Suprapubic skin (tissue), 4 donors: ENCODE measurements at regions not wholly inside any gene's neighbourhood (a gene's known extent, or its start where the extent isn't known, plus 50 kb on each side); places are given as distances from the start of the nearest gene placed in this dataset.
"Not testable (repeated sequence)": the region's sequence is repeated elsewhere in the genome, so short reads cannot be mapped to it uniquely, and the experiment has no call there.

Source experiments
- DNase-seq, 2 donors: peaks; one replicate each; pipeline ENCODE4 v3.0.0-alpha.2; 2019; ENCODE audit warnings: low spot score in 2 of 2
- H3K27ac ChIP-seq: fragments of 200-600 bp; sonication (generic); one replicate; pipeline ENCODE4 v1.5.1; 2019
- H3K27me3 ChIP-seq: fragments of 200-600 bp; sonication (generic); one replicate; pipeline ENCODE4 v1.5.1; 2019
- H3K36me3 ChIP-seq: fragments of 200-600 bp; sonication (generic); one replicate; pipeline ENCODE4 v1.5.1; 2019
- H3K4me1 ChIP-seq: fragments of 200-600 bp; sonication (generic); one replicate; pipeline ENCODE4 v1.5.1; 2019
- H3K4me3 ChIP-seq: fragments of 200-600 bp; sonication (generic); one replicate; pipeline ENCODE4 v1.5.1; 2019; ENCODE audit warnings: mild to moderate bottlenecking
- H3K9me3 ChIP-seq: fragments of 200-600 bp; sonication (generic); one replicate; pipeline ENCODE4 v1.5.1; 2019
- CTCF ChIP-seq, 2 donors: fragments of 200-600 bp in 1 of 2; fragments of 450-650 bp in 1 of 2; sonication (generic) in 1 of 2; IDR thresholded peaks; one replicate each; pipeline ENCODE4 v1.5.1; 2016 to 2019; ENCODE audit warnings: antibody characterized with exemption in 2 of 2, mild to moderate bottlenecking in 1 of 2, moderate library complexity in 1 of 2
- EP300 ChIP-seq: sonication (generic); formaldehyde crosslinking; IDR thresholded peaks from one replicate; pipeline ENCODE4 v1.6.1; 2017; ENCODE audit warnings: antibody characterized with exemption
- POLR2A ChIP-seq, 2 donors: fragments of 450-650 bp; IDR thresholded peaks; one replicate each; pipeline ENCODE4 v1.6.1; 2017; ENCODE audit warnings: antibody characterized with exemption in 2 of 2, mild to moderate bottlenecking in 2 of 2, moderate library complexity in 2 of 2
- POLR2AphosphoS5 ChIP-seq, 3 donors: sonication (generic); formaldehyde crosslinking; IDR thresholded peaks; one replicate each; pipeline ENCODE4 v1.6.1; 2017; ENCODE audit warnings: antibody characterized with exemption in 3 of 3
- WGBS: methylation state at CpG from one replicate; pipeline ENCODE4 v1.1.5; 2018; 5-methylcytosine and 5-hydroxymethylcytosine counted together

GRCh38 chr6:91895599-91896285 is 1308.9 kb upstream of the MAP3K7 start:
- Histone ChIP-seq H3K36me3 (no peaks in the 10 kb centered on the region), H3K27me3 (no peaks in the 10 kb centered on the region), H3K27ac (no peak overlapping the region), H3K4me1 (no peaks in the 10 kb centered on the region), H3K9me3 (peaks cover 13% of the 10 kb centered on the region), H3K4me3 (no peak overlapping the region)
- TF ChIP-seq POLR2AphosphoS5 (IDR thresholded peaks at IDR 0.05) (no peak), POLR2A (IDR thresholded peaks at IDR 0.05) (no peak), EP300 (no peak), CTCF (IDR thresholded peaks at IDR 0.05) (no peak)
- 63% methylated on average over 6 of the region's 6 CpGs for WGBS
- DNase-seq = no peak

GRCh38 chr6:91886183-91886795 is 1299.4 kb upstream of the MAP3K7 start:
- Histone ChIP-seq H3K27ac (no peak overlapping the region), H3K4me3 (no peak overlapping the region), H3K4me1 (no peaks in the 10 kb centered on the region), H3K27me3 (no peaks in the 10 kb centered on the region), H3K9me3 (peaks cover 13% of the 10 kb centered on the region), H3K36me3 (no peaks in the 10 kb centered on the region)
- no peak for DNase-seq
- no peak for TF ChIP-seq CTCF (IDR thresholded peaks at IDR 0.05)
- TF ChIP-seq EP300 = no peak
- no peak for TF ChIP-seq POLR2A (IDR thresholded peaks at IDR 0.05)
- no peak for TF ChIP-seq POLR2AphosphoS5 (IDR thresholded peaks at IDR 0.05)
- 79% methylated on average over 2 of the region's 2 CpGs for WGBS

- 92% methylated on average over 8 of the region's 16 CpGs for WGBS
- peaks cover 12% of the 10 kb centered on the region for H3K9me3 ChIP-seq
- not testable (repeated sequence) for H3K36me3 ChIP-seq, H3K27me3 ChIP-seq, DNase-seq, H3K27ac ChIP-seq, H3K4me1 ChIP-seq, H3K4me3 ChIP-seq
Observed at GRCh38 chr6:91881791-91882190, 1294.9 kb upstream of the MAP3K7 start.

- no peaks in the 10 kb centered on the region for H3K9me3 ChIP-seq
- H3K36me3 ChIP-seq = no peaks in the 10 kb centered on the region
- WGBS = 48% methylated on average over 6 of the region's 6 CpGs
Observed at GRCh38 chr6:91879386-91879995, 1292.6 kb upstream of the MAP3K7 start.

GRCh38 chr6:91877994-91878393 is 1291.1 kb upstream of the MAP3K7 start:
- H3K9me3 ChIP-seq = no peaks in the 10 kb centered on the region
- DNase-seq = no peak
- H3K27me3 ChIP-seq = no peaks in the 10 kb centered on the region
- H3K27ac ChIP-seq = no peak overlapping the region
- WGBS = 84% methylated on average over 1 of the region's 1 CpG
- H3K4me3 ChIP-seq = no peak overlapping the region
- TF ChIP-seq EP300 (no peak), CTCF (IDR thresholded peaks at IDR 0.05) (no peak), POLR2AphosphoS5 (IDR thresholded peaks at IDR 0.05) (no peak), POLR2A (IDR thresholded peaks at IDR 0.05) (no peak)
- no peaks in the 10 kb centered on the region for H3K4me1 ChIP-seq
- no peaks in the 10 kb centered on the region for H3K36me3 ChIP-seq

More at GRCh38 chr6:91879386-91879995, 1292.6 kb upstream of the MAP3K7 start:
- no peak for DNase-seq
- Histone ChIP-seq H3K27ac (no peak overlapping the region), H3K27me3 (no peaks in the 10 kb centered on the region), H3K4me3 (no peak overlapping the region), H3K4me1 (no peaks in the 10 kb centered on the region)
- TF ChIP-seq POLR2A (IDR thresholded peaks at IDR 0.05) = no peak
- TF ChIP-seq CTCF (IDR thresholded peaks at IDR 0.05) = no peak
- TF ChIP-seq POLR2AphosphoS5 (IDR thresholded peaks at IDR 0.05) = no peak
- TF ChIP-seq EP300 = no peak
